HUES48 (cell line): ENCODE measurements at regions not wholly inside any gene's neighbourhood (a gene's known extent, or its start where the extent isn't known, plus 50 kb on each side); places are given as distances from the start of the nearest gene placed in this dataset.

Experiments
- H3K27ac ChIP-seq: one replicate; pipeline ENCODE4 v1.7.0; 2013; ENCODE audit warnings: low read depth, low read length, inconsistent platforms
- H3K27me3 ChIP-seq: 2 replicates; pipeline ENCODE4 v1.6.1; 2013; ENCODE audit warnings: mild to moderate bottlenecking, low read length; ENCODE audit not compliant: control insufficient read depth, insufficient read depth
- H3K36me3 ChIP-seq: 2 replicates; pipeline ENCODE4 v1.6.1; 2013; ENCODE audit warnings: low read length; ENCODE audit not compliant: control insufficient read depth, insufficient read depth
- H3K4me1 ChIP-seq: 2 replicates; pipeline ENCODE4 v1.6.1; 2013; ENCODE audit warnings: mild to moderate bottlenecking, low read length; ENCODE audit not compliant: control insufficient read depth, insufficient read depth
- H3K4me3 ChIP-seq: 2 replicates; pipeline ENCODE4 v1.5.1; 2013; ENCODE audit warnings: mild to moderate bottlenecking, low read depth, low read length
- H3K9ac ChIP-seq: 2 replicates; pipeline ENCODE4 v1.6.1; 2013; ENCODE audit warnings: mild to moderate bottlenecking, low read depth, low read length, moderate library complexity
- H3K9me3 ChIP-seq: 2 replicates; pipeline ENCODE4 v1.6.1; 2013; ENCODE audit warnings: low read length; ENCODE audit not compliant: control insufficient read depth, insufficient read depth

DNA sequence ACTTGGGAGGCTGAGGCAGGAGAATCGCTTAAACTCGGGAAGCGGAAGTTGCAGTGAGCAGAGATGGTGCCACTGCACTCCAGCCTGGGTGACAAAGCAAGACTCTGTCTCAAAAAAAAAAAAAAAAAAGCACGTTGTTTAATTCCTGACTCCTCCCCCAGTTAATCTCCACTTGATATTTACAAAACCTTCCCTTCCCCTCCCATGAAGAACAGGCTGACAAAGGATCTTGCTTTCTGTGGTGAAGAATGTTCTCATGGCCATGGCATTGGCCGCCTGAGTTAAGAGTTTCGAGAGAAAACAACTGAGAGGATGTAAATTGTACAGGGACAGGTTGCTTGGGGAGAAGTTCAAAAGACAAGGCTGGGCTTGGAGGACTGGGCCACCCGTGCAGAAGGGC, 168.2 kb upstream of the BCOR start:
- Histone ChIP-seq H3K4me3 (no peak overlapping the region), H3K27ac (no peak overlapping the region), H3K4me1 (peaks cover 6% of the 10 kb centered on the region), H3K9me3 (no peaks in the 10 kb centered on the region), H3K9ac (no peak overlapping the region), H3K36me3 (no peaks in the 10 kb centered on the region), H3K27me3 (peaks cover 20% of the 10 kb centered on the region; the same call in 1 of the 2 replicates)

GRCh38 chrX:40263014-40263560, 165.3 kb upstream of the BCOR start:
- Histone ChIP-seq H3K4me1 (peaks cover 6% of the 10 kb centered on the region), H3K9ac (no peak overlapping the region), H3K27ac (no peak overlapping the region), H3K9me3 (no peaks in the 10 kb centered on the region; the same call in 1 of the 2 replicates), H3K4me3 (no peak overlapping the region), H3K27me3 (peaks cover 14% of the 10 kb centered on the region; the same call in 1 of the 2 replicates), H3K36me3 (no peaks in the 10 kb centered on the region)

DNA sequence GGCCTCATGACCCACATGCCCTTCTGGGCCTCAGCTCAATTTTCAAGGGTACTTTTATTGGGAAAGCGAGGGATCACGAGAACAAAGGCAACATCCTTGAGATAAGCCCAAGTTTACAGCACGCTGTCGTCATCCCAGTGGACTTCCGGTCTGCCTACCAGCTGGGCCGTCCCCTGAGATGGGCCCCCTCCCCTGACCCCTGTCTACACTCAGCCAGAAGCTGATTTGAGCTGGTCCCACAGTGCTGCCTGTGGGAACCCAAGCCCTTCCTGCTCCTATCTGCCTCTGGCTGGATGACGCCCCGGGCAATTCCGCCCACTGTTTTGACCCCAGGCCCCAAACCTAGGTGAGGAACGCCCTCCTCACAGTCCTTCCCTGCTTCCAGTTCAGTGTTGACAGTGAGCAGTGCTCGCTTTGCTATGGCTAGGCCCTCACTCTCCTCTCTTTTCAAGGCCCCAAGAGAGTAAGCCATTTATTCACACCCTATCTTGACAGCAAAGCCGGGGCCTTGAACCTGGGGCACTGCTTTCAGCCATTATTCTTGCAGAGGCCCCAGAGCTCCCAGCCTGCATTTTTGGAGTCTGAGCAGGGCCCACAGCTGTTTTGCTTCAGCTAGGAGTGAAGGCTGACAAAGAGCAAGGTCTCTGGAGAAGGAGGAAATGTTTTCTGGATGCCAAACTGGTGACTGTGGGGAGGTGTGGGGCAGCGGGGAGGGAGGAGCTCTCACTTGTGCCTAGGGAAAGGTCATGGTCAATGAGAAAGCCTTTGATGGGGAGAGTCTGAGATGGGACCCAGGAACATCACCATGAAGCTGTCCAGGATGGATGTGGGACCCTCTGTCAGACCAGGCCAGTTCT, 164.6 kb upstream of the BCOR start:
- Histone ChIP-seq H3K27ac (no peak overlapping the region), H3K9ac (no peak overlapping the region), H3K36me3 (no peaks in the 10 kb centered on the region), H3K4me3 (no peak overlapping the region), H3K4me1 (peaks cover 2% of the 10 kb centered on the region), H3K27me3 (peaks cover 8% of the 10 kb centered on the region; the same call in 1 of the 2 replicates), H3K9me3 (no peaks in the 10 kb centered on the region; the same call in 1 of the 2 replicates)

GRCh38 chrX:40261833-40262156, 164.0 kb upstream of the BCOR start:
- Histone ChIP-seq H3K9ac (no peak overlapping the region), H3K9me3 (no peaks in the 10 kb centered on the region; the same call in 1 of the 2 replicates), H3K27ac (no peak overlapping the region), H3K27me3 (peaks cover 7% of the 10 kb centered on the region; the same call in 1 of the 2 replicates), H3K4me1 (no peaks in the 10 kb centered on the region), H3K4me3 (no peak overlapping the region), H3K36me3 (no peaks in the 10 kb centered on the region)

GRCh38 chrX:40260146-40260747, 162.5 kb upstream of the BCOR start:
- Histone ChIP-seq H3K27me3 (no peaks in the 10 kb centered on the region), H3K9me3 (no peaks in the 10 kb centered on the region; the same call in 1 of the 2 replicates), H3K27ac (no peak overlapping the region), H3K4me1 (no peaks in the 10 kb centered on the region), H3K4me3 (no peak overlapping the region), H3K36me3 (no peaks in the 10 kb centered on the region), H3K9ac (no peak overlapping the region)

DNA sequence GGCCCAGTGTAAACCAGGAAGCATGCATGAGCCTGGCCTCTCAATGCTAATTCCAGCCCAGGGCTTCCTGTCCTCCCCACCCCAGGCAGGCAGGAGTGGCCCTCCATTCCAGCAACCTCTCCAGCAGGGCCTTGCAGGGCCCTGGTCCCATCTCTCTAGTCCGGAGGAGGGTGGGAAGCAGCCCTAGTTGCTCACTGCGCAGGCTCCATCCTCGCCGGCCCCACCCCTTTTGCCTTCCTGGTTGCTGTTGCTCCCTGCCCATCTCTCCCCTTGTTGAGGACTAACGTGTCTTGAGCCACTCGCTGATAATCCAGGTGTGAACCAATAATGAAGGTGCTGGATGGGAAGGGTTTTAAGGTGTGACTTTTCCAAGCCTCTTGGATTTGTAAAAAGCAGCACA, 161.2 kb upstream of the BCOR start:
- Histone ChIP-seq H3K9me3 (no peaks in the 10 kb centered on the region; the same call in 1 of the 2 replicates), H3K9ac (no peak overlapping the region), H3K27me3 (no peaks in the 10 kb centered on the region), H3K36me3 (no peaks in the 10 kb centered on the region), H3K4me1 (no peaks in the 10 kb centered on the region), H3K27ac (no peak overlapping the region), H3K4me3 (no peak overlapping the region)

- H3K9ac ChIP-seq, result no peak overlapping the region
- H3K9me3 ChIP-seq, result no peaks in the 10 kb centered on the region; the same call in 1 of the 2 replicates
- no peak overlapping the region for H3K4me3 ChIP-seq
- no peaks in the 10 kb centered on the region for H3K27me3 ChIP-seq
- H3K27ac ChIP-seq, result no peak overlapping the region
- H3K36me3 ChIP-seq, result no peaks in the 10 kb centered on the region
- H3K4me1 ChIP-seq, result no peaks in the 10 kb centered on the region
Measured at GRCh38 chrX:40253771-40254170, 156.0 kb upstream of the BCOR start.

GRCh38 chrX:40249582-40249981, 151.8 kb upstream of the BCOR start:
- Histone ChIP-seq H3K9ac (no peak overlapping the region), H3K27me3 (no peaks in the 10 kb centered on the region), H3K9me3 (no peaks in the 10 kb centered on the region; the same call in none of the 2 replicates), H3K4me3 (no peak overlapping the region), H3K4me1 (peaks cover 10% of the 10 kb centered on the region), H3K36me3 (no peaks in the 10 kb centered on the region), H3K27ac (no peak overlapping the region)

GRCh38 chrX:40248822-40249221, 151.1 kb upstream of the BCOR start:
- Histone ChIP-seq H3K36me3 (no peaks in the 10 kb centered on the region), H3K27ac (no peak overlapping the region), H3K4me1 (peaks cover 10% of the 10 kb centered on the region), H3K4me3 (no peak overlapping the region), H3K27me3 (no peaks in the 10 kb centered on the region), H3K9ac (no peak overlapping the region), H3K9me3 (no peaks in the 10 kb centered on the region; the same call in none of the 2 replicates)

DNA sequence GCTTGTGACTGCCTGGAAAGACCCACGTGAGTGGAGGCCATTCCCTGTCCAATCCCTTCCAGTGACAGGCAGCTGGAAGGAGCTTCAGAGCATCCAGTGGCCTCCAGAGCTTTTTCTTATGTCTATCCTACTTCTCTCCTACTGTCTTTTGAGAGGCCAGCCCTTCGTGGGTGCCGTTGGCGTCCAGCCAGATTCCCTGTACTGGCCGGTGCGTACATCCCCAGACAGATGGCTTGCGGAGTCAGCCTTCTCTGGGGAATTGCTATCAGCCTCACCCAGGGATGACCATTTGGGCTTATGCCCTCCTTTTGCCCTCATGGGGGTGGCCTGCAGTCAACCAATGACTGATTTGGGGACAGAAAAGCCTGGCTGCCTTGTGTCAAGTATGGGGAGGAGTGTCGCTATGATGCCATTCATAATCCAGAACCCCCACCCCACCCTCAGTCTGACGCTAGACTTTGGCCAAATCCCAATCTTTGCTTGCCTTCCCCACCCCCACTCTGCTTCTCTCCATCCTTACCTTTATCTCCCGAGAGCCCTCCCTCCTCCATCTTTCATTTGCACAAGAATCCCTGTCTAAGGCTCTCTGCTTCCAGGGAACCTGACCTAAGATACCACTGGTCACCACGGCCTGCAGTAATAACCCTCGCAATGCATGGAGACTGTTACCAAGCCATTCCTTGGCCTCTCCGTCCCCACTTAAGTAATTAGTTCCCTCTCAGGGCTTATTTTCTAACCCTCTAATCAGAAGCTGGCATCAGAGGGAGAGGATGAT, 150.3 kb upstream of the BCOR start:
- H3K27me3 ChIP-seq, result no peaks in the 10 kb centered on the region
- H3K27ac ChIP-seq, result no peak overlapping the region
- H3K9ac ChIP-seq, result no peak overlapping the region
- H3K4me3 ChIP-seq, result no peak overlapping the region
- peaks cover 12% of the 10 kb centered on the region for H3K4me1 ChIP-seq
- no peaks in the 10 kb centered on the region; the same call in none of the 2 replicates for H3K9me3 ChIP-seq
- no peaks in the 10 kb centered on the region for H3K36me3 ChIP-seq
